Fibroblast of mammary gland (primary cell): ENCODE measurements at regions not wholly inside any gene's neighbourhood (a gene's known extent, or its start where the extent isn't known, plus 50 kb on each side); places are given as distances from the start of the nearest gene placed in this dataset.

Experiments
- DNase-seq: peaks from one replicate; pipeline ENCODE4 v3.0.0-alpha.2; 2010; ENCODE audit warnings: low read depth
- H3K4me3 ChIP-seq: 2 replicates; pipeline ENCODE4 v1.5.1; 2011; ENCODE audit warnings: low read depth, mild to moderate bottlenecking, low read length, moderate library complexity; ENCODE audit not compliant: control insufficient read depth
- CTCF ChIP-seq: conservative IDR thresholded peaks from 2 replicates; pipeline ENCODE4 v1.5.1; 2011; ENCODE audit warnings: low read depth, low read length, inconsistent platforms; ENCODE audit not compliant: control insufficient read depth, insufficient read depth

GRCh38 chr16:79928142-79928873, 327.8 kb upstream of the MAF start:
- no peak for TF ChIP-seq CTCF
- no peak for DNase-seq
- no peak overlapping the region for H3K4me3 ChIP-seq

GRCh38 chr16:79926451-79927205, 326.1 kb upstream of the MAF start:
- no peak for TF ChIP-seq CTCF
- DNase-seq = no peak
- no peak overlapping the region for H3K4me3 ChIP-seq

- no peak for TF ChIP-seq CTCF
- H3K4me3 ChIP-seq = no peak overlapping the region
- DNase-seq = no peak
Measured at GRCh38 chr16:79923431-79923830, 322.9 kb upstream of the MAF start.

GRCh38 chr16:79920685-79921084, 320.1 kb upstream of the MAF start:
- no peak for TF ChIP-seq CTCF
- H3K4me3 ChIP-seq = no peak overlapping the region
- DNase-seq = no peak

- no peak for DNase-seq
- H3K4me3 ChIP-seq = no peak overlapping the region
- TF ChIP-seq CTCF = no peak
Measured at GRCh38 chr16:79918916-79919315, 318.4 kb upstream of the MAF start.

- no peak overlapping the region for H3K4me3 ChIP-seq
- DNase-seq = no peak
Measured at GRCh38 chr16:79915761-79916160, 315.2 kb upstream of the MAF start.

More at GRCh38 chr16:79915761-79916160, 315.2 kb upstream of the MAF start:
- no peak for TF ChIP-seq CTCF
